HCT116 (cell line): ENCODE measurements at regions not wholly inside any gene's neighbourhood (a gene's known extent, or its start where the extent isn't known, plus 50 kb on each side); places are given as distances from the start of the nearest gene placed in this dataset.

ENCODE experiments used
- ATAC-seq: fragments of 200-7000 bp; cut with Tn5 transposase; 2 replicates; pipeline ENCODE4 v1.9.1; 2020; ENCODE audit warnings: mild to moderate bottlenecking, moderate library complexity
- BruUV-seq: library from RNA; stranded (reverse); fragments of 400-500 nt; replicated peaks from 2 replicates; lab custom pipeline; 2021; lab: Mats Ljungman, UMichigan
- CTCF ChIA-PET: fragments of 300-600 bp; sonication (Branson Sonifier 250); formaldehyde crosslinking; loops from one replicate; lab custom pipeline; 2021; ENCODE audit warnings: antibody characterized with exemption; lab: Charles Lee
- POLR2A ChIA-PET: fragments of 300-600, 350-600 bp; sonication (Branson Sonifier 250); formaldehyde crosslinking; loops from one replicate; lab custom pipeline; 2021; ENCODE audit warnings: antibody characterized with exemption; lab: Charles Lee
- RAD21 ChIA-PET, 2 experiments: fragments of 300-600 bp; sonication (Branson Sonifier 250); formaldehyde crosslinking; loops; one replicate each; lab custom pipeline; 2023; ENCODE audit warnings: low total read pairs in 2 of 2; ENCODE audit not compliant: uncharacterized antibody in 2 of 2, unreplicated experiment in 2 of 2, low non-redundant PET in 1 of 2; lab: Charles Lee
- DNase-seq: peaks from one replicate; pipeline ENCODE4 v3.0.0-alpha.2; 2010; ENCODE audit warnings: low read depth, low spot score
- H2AFZ ChIP-seq: fragments of 200-600 bp; shearing (Covaris generic), sonication (generic); 2 replicates; pipeline ENCODE4 v1.6.1; 2017; ENCODE audit warnings: low read depth, mixed run types, mixed read lengths, antibody characterized with exemption, low read length; ENCODE audit not compliant: poor library complexity, severe bottlenecking
- H3K27ac ChIP-seq: 2 replicates; pipeline ENCODE4 v1.5.1; 2012; ENCODE audit warnings: low read depth, low read length
- H3K27me3 ChIP-seq: fragments of 200-600 bp; sonication (generic); 2 replicates; pipeline ENCODE4 v1.6.1; 2016; ENCODE audit warnings: mixed run types, low read length, mixed read lengths; ENCODE audit not compliant: insufficient read depth
- H3K36me3 ChIP-seq, 2 experiments: fragments of 200-500 bp in 1 of 2; fragments of 200-600 bp in 1 of 2; sonication (Bioruptor generic) in 1 of 2; sonication (generic) in 1 of 2; 2 replicates each; pipeline versions ENCODE4 v1.5.1 to v1.6.1; 2014 to 2016; ENCODE audit warnings: low read length in 2 of 2, inconsistent platforms in 1 of 2, mixed read lengths in 1 of 2, mixed run types in 1 of 2; ENCODE audit not compliant: insufficient read depth in 2 of 2, control insufficient read depth in 1 of 2
- H3K4me1 ChIP-seq, 2 experiments: fragments of 200-600 bp in 1 of 2; sonication (generic) in 1 of 2; 2 replicates each; pipeline versions ENCODE4 v1.5.1 to v1.6.1; 2012 to 2017; ENCODE audit warnings: low read length in 2 of 2, inconsistent platforms in 1 of 2, mild to moderate bottlenecking in 1 of 2, mixed read lengths in 1 of 2, mixed run types in 1 of 2, moderate library complexity in 1 of 2; ENCODE audit not compliant: insufficient read depth in 2 of 2, control insufficient read depth in 1 of 2
- H3K4me2 ChIP-seq: fragments of 200-600 bp; sonication (generic); 2 replicates; pipeline ENCODE4 v1.6.1; 2017; ENCODE audit warnings: mixed run types, low read length, mixed read lengths
- H3K4me3 ChIP-seq, 2 experiments: fragments of 200-600 bp in 1 of 2; sonication (generic) in 1 of 2; replicated peaks in 1 of 2; 2 replicates each; pipeline ENCODE4 v1.5.1; 2011 to 2016; ENCODE audit warnings: low read length in 2 of 2, control low read depth in 1 of 2, low read depth in 1 of 2, mild to moderate bottlenecking in 1 of 2, mixed read lengths in 1 of 2, mixed run types in 1 of 2
- H3K79me2 ChIP-seq: fragments of 200-600 bp; sonication (generic); 2 replicates; pipeline ENCODE4 v1.6.1; 2017; ENCODE audit warnings: mild to moderate bottlenecking, mixed run types, low read length, moderate library complexity, mixed read lengths; ENCODE audit not compliant: insufficient read depth
- H3K9ac ChIP-seq: fragments of 200-600 bp; sonication (generic); 2 replicates; pipeline ENCODE4 v1.6.1; 2016; ENCODE audit warnings: low read length, mixed read lengths
- H3K9me2 ChIP-seq: fragments of 200-600 bp; sonication (generic), shearing (Covaris generic); 2 replicates; pipeline ENCODE4 v1.6.1; 2017; ENCODE audit warnings: mixed run types, mild to moderate bottlenecking, moderate library complexity; ENCODE audit not compliant: insufficient read depth
- H3K9me3 ChIP-seq, 2 experiments: fragments of 200-500 bp in 1 of 2; fragments of 200-600 bp in 1 of 2; sonication (Bioruptor generic) in 1 of 2; sonication (generic) in 1 of 2; 2 replicates each; pipeline ENCODE4 v1.6.1; 2014 to 2017; ENCODE audit warnings: low read length in 2 of 2, mixed read lengths in 2 of 2, inconsistent platforms in 1 of 2, low read depth in 1 of 2, mild to moderate bottlenecking in 1 of 2, mixed run types in 1 of 2, moderate library complexity in 1 of 2; ENCODE audit not compliant: control insufficient read depth in 1 of 2, insufficient read depth in 1 of 2
- H4K20me1 ChIP-seq: fragments of 200-600 bp; sonication (generic), shearing (Covaris generic); 2 replicates; pipeline ENCODE4 v1.6.1; 2017; ENCODE audit warnings: mixed run types, mild to moderate bottlenecking, moderate library complexity; ENCODE audit not compliant: insufficient read depth
- ATF3 ChIP-seq: IDR thresholded peaks from 2 replicates; pipeline ENCODE4 v1.6.1; 2012
- CBX3 ChIP-seq: IDR thresholded peaks from 2 replicates; pipeline ENCODE4 v1.6.1; 2012; ENCODE audit warnings: low read depth
- CTCF ChIP-seq, 3 experiments: fragments of 200-600 bp in 1 of 3; sonication (generic) in 1 of 3; IDR thresholded peaks in 2 of 3; conservative IDR thresholded peaks in 1 of 3; 2 replicates each; pipeline ENCODE4 v1.5.1; 2012 to 2017; ENCODE audit warnings: low read depth in 2 of 3, low read length in 2 of 3, antibody characterized with exemption in 1 of 3, borderline replicate concordance in 1 of 3, control low read depth in 1 of 3, mild to moderate bottlenecking in 1 of 3, mixed read lengths in 1 of 3, mixed run types in 1 of 3, moderate library complexity in 1 of 3; ENCODE audit not compliant: insufficient read depth in 1 of 3
- EGR1 ChIP-seq: IDR thresholded peaks from 2 replicates; pipeline ENCODE4 v1.6.1; 2012; ENCODE audit warnings: low read depth
- EZH2phosphoT487 ChIP-seq: fragments of 200-600 bp; IDR thresholded peaks from 2 replicates; pipeline ENCODE4 v1.6.1; 2018; ENCODE audit warnings: antibody characterized with exemption, borderline replicate concordance
- FOSL1 ChIP-seq: IDR thresholded peaks from 2 replicates; pipeline ENCODE4 v1.6.1; 2012; ENCODE audit warnings: low read depth
- MAX ChIP-seq: IDR thresholded peaks from 2 replicates; pipeline ENCODE4 v1.6.1; 2012
- POLR2A ChIP-seq: IDR thresholded peaks from 2 replicates; pipeline ENCODE4 v1.7.0; 2011; ENCODE audit warnings: borderline replicate concordance; ENCODE audit not compliant: insufficient read depth, insufficient read length; ENCODE audit errors: extremely low read depth
- SP1 ChIP-seq: IDR thresholded peaks from 2 replicates; pipeline ENCODE4 v1.6.1; 2012; ENCODE audit warnings: low read depth
- YY1 ChIP-seq: IDR thresholded peaks from 2 replicates; pipeline ENCODE4 v1.6.1; 2011; ENCODE audit warnings: low read length, low read depth, moderate library complexity, mild to moderate bottlenecking; ENCODE audit not compliant: insufficient replicate concordance; ENCODE audit errors: extremely low read depth
- intact Hi-C: fragments of 100-400 bp; cut with micrococcal nuclease; formaldehyde crosslinking; loops from 2 replicates; pipeline ENCODE4 v1.10.0; 2022

GRCh38 chr16:55988013-55988412 lies 112.8 kb upstream of the CES5A start:
- Histone ChIP-seq H3K4me2 (no peak overlapping the region), H3K27me3 (peaks cover 25% of the 10 kb centered on the region), H3K9me2 (no peaks in the 10 kb centered on the region), H3K79me2 (no peaks in the 10 kb centered on the region), H2AFZ (no peak overlapping the region), H3K4me1 (no peaks in the 10 kb centered on the region), H4K20me1 (no peaks in the 10 kb centered on the region), H3K9me3 (no peaks in the 10 kb centered on the region), H3K27ac (no peak overlapping the region), H3K36me3 (no peaks in the 10 kb centered on the region), H3K9ac (no peak overlapping the region), H3K4me3 (no peak overlapping the region)
- CTCF ChIA-PET: no interaction called here
- POLR2A ChIA-PET: no interaction called here
- intact Hi-C loops: no loop called here
- DNase-seq (no peak), ATAC-seq (no peak)
- BruUV-seq: no TSS peak
- RAD21 ChIA-PET: no interaction called here
- TF ChIP-seq SP1: no peak
- TF ChIP-seq MAX: no peak

GRCh38 chr16:55982597-55982996 lies 107.4 kb upstream of the CES5A start:
- RAD21 ChIA-PET: no interaction called here
- Histone ChIP-seq H3K9me2 (no peaks in the 10 kb centered on the region), H3K27me3 (peaks cover 41% of the 10 kb centered on the region), H3K4me1 (no peaks in the 10 kb centered on the region), H3K9ac (no peak overlapping the region), H3K27ac (no peak overlapping the region), H3K9me3 (no peaks in the 10 kb centered on the region), H4K20me1 (no peaks in the 10 kb centered on the region), H3K79me2 (no peaks in the 10 kb centered on the region), H2AFZ (no peak overlapping the region), H3K4me2 (no peak overlapping the region), H3K36me3 (no peaks in the 10 kb centered on the region), H3K4me3 (no peak overlapping the region)
- intact Hi-C loops: no loop called here
- CTCF ChIA-PET: no interaction called here
- TF ChIP-seq ATF3 (no peak), CTCF (IDR thresholded peaks at IDR 0.05 in 2 of 3, conservative IDR thresholded peaks at IDR 0.05 in 1 of 3; ENCODE audit: borderline replicate concordance in 1 of 3, insufficient read depth in 1 of 3, low read depth in 2 of 3, low read length in 2 of 3) (no peak), EZH2phosphoT487 (no peak), POLR2A (no peak), FOSL1 (no peak), YY1 (no peak), EGR1 (no peak), CBX3 (no peak)
- no TSS peak for BruUV-seq
- ATAC-seq (no peak), DNase-seq (no peak)
- POLR2A ChIA-PET: no interaction called here
